Loucy (cell line): ENCODE measurements at regions not wholly inside any gene's neighbourhood (a gene's known extent, or its start where the extent isn't known, plus 50 kb on each side); places are given as distances from the start of the nearest gene placed in this dataset.

Source experiments
- EZH2phosphoT487 ChIP-seq: fragments of 200-600 bp; IDR thresholded peaks from 2 replicates; pipeline ENCODE4 v1.6.1; 2018; ENCODE audit warnings: antibody characterized with exemption, mild to moderate bottlenecking, moderate library complexity, borderline replicate concordance
- TF ChIP-seq, protein P1 (sequence below): fragments of 200-600 bp; sonication (generic); conservative IDR thresholded peaks from 2 replicates; pipeline ENCODE4 v1.5.1; 2014; ENCODE audit warnings: mild to moderate bottlenecking, antibody characterized with exemption, low read length

DNA sequence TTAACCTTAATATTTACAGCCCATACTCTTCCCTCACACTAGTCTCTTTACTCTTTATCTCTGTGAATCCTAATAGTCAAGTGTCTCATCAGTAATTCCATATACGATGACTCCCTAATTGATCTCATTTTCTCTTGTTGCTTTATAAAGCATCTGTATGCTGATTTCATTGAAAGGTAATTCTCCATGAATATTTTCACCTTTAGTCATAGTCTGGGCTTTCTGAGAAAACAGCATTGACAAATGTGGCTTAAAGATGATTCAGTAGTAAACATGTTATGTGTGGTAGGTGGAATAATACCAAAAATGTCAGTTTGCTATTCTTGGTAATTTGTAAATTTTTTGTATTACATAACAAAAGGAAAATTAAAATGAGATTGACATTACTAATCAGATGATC is 1176.5 kb downstream of the NCAM2 start:
- TF ChIP-seq, protein P1, sequence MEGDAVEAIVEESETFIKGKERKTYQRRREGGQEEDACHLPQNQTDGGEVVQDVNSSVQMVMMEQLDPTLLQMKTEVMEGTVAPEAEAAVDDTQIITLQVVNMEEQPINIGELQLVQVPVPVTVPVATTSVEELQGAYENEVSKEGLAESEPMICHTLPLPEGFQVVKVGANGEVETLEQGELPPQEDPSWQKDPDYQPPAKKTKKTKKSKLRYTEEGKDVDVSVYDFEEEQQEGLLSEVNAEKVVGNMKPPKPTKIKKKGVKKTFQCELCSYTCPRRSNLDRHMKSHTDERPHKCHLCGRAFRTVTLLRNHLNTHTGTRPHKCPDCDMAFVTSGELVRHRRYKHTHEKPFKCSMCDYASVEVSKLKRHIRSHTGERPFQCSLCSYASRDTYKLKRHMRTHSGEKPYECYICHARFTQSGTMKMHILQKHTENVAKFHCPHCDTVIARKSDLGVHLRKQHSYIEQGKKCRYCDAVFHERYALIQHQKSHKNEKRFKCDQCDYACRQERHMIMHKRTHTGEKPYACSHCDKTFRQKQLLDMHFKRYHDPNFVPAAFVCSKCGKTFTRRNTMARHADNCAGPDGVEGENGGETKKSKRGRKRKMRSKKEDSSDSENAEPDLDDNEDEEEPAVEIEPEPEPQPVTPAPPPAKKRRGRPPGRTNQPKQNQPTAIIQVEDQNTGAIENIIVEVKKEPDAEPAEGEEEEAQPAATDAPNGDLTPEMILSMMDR = no peak
- no peak for TF ChIP-seq EZH2phosphoT487
